Keratinocyte (primary cell): ENCODE measurements at regions not wholly inside any gene's neighbourhood (a gene's known extent, or its start where the extent isn't known, plus 50 kb on each side); places are given as distances from the start of the nearest gene placed in this dataset.

Source experiments
- DNase-seq: peaks from one replicate; pipeline ENCODE4 v3.0.0-alpha.2; 2011; ENCODE audit warnings: low read depth, missing footprints, low spot score
- FAIRE-seq: peaks from 2 replicates; lab custom pipeline; 2011; peaks lifted over from hg19 to GRCh38; lab: Jason Lieb, UNC
- H2AFZ ChIP-seq: 2 replicates; pipeline ENCODE4 v1.6.0; 2012; ENCODE audit warnings: low read length, control low read depth, inconsistent platforms; ENCODE audit not compliant: control insufficient read depth
- H3K27ac ChIP-seq: 2 replicates; pipeline ENCODE4 v1.5.1; 2011; ENCODE audit warnings: low read length; ENCODE audit not compliant: control insufficient read depth, insufficient read depth
- H3K27me3 ChIP-seq: 3 replicates; pipeline ENCODE4 v1.6.0; 2011; ENCODE audit warnings: low read length; ENCODE audit not compliant: control insufficient read depth, insufficient read depth; ENCODE audit errors: extremely low read depth
- H3K36me3 ChIP-seq, 2 experiments: 2 replicates in 1 of 2; 3 replicates in 1 of 2; pipeline ENCODE4 v1.5.1; 2011; ENCODE audit warnings: low read length in 2 of 2, mild to moderate bottlenecking in 1 of 2; ENCODE audit not compliant: control insufficient read depth in 2 of 2, insufficient read depth in 2 of 2; ENCODE audit errors: extremely low read depth in 1 of 2
- H3K4me1 ChIP-seq: 3 replicates; pipeline ENCODE4 v1.5.1; 2011; ENCODE audit warnings: low read length; ENCODE audit not compliant: control insufficient read depth, insufficient read depth; ENCODE audit errors: extremely low read depth
- H3K4me2 ChIP-seq: 3 replicates; pipeline ENCODE4 v1.6.0; 2011; ENCODE audit warnings: low read depth, low read length; ENCODE audit not compliant: control insufficient read depth, insufficient read depth; ENCODE audit errors: extremely low read depth
- H3K4me3 ChIP-seq, 3 experiments: fragments of 200-600 bp in 1 of 3; sonication (generic) in 1 of 3; 2 replicates in 2 of 3; 3 replicates in 1 of 3; pipeline ENCODE4 v1.5.1; 2011 to 2016; ENCODE audit warnings: low read length in 3 of 3, mild to moderate bottlenecking in 3 of 3, control low read depth in 2 of 3, inconsistent platforms in 1 of 3, low read depth in 1 of 3, mixed read lengths in 1 of 3, mixed run types in 1 of 3, moderate library complexity in 1 of 3; ENCODE audit not compliant: control insufficient read depth in 2 of 3, insufficient read depth in 2 of 3; ENCODE audit errors: extremely low read depth in 1 of 3
- H3K79me2 ChIP-seq: 2 replicates; pipeline ENCODE4 v1.6.0; 2012; ENCODE audit warnings: low read length; ENCODE audit not compliant: control insufficient read depth, insufficient read depth
- H3K9ac ChIP-seq: 3 replicates; pipeline ENCODE4 v1.6.0; 2011; ENCODE audit warnings: low read length; ENCODE audit not compliant: control insufficient read depth, insufficient read depth; ENCODE audit errors: extremely low read depth
- H3K9me1 ChIP-seq: 3 replicates; pipeline ENCODE4 v1.6.0; 2011; ENCODE audit warnings: low read length; ENCODE audit not compliant: control insufficient read depth, insufficient read depth; ENCODE audit errors: extremely low read depth
- H3K9me3 ChIP-seq: 2 replicates; pipeline ENCODE4 v1.5.1; 2012; ENCODE audit warnings: low read depth, low read length; ENCODE audit not compliant: control insufficient read depth
- H4K20me1 ChIP-seq: 3 replicates; pipeline ENCODE4 v1.6.0; 2011; ENCODE audit warnings: low read length; ENCODE audit not compliant: control insufficient read depth, insufficient read depth; ENCODE audit errors: extremely low read depth
- EZH2 ChIP-seq: IDR thresholded peaks from one replicate; pipeline ENCODE4 v1.6.1; 2012; ENCODE audit warnings: inconsistent platforms, mild to moderate bottlenecking, low read length, moderate library complexity
- dilution Hi-C: fragments of 300-500 bp; cut with MboI; formaldehyde crosslinking; loops from one replicate; pipeline ENCODE4 v1.7.0; 2020; ENCODE audit warnings: low sequenced_read_pairs; ENCODE audit not compliant: extremely low pct_ligation_motif_present
- TF ChIP-seq, protein P1 (sequence below), 3 experiments: IDR thresholded peaks in 1 of 3; conservative IDR thresholded peaks in 1 of 3; optimal IDR thresholded peaks in 1 of 3; 2 replicates in 2 of 3; 3 replicates in 1 of 3; pipeline versions ENCODE3 to v1.5.1; 2011; ENCODE audit warnings: low read length in 3 of 3, mild to moderate bottlenecking in 3 of 3, moderate library complexity in 2 of 3, control low read depth in 1 of 3, inconsistent platforms in 1 of 3; ENCODE audit not compliant: insufficient read depth in 2 of 3; ENCODE audit errors: extremely low read depth in 1 of 3

DNA sequence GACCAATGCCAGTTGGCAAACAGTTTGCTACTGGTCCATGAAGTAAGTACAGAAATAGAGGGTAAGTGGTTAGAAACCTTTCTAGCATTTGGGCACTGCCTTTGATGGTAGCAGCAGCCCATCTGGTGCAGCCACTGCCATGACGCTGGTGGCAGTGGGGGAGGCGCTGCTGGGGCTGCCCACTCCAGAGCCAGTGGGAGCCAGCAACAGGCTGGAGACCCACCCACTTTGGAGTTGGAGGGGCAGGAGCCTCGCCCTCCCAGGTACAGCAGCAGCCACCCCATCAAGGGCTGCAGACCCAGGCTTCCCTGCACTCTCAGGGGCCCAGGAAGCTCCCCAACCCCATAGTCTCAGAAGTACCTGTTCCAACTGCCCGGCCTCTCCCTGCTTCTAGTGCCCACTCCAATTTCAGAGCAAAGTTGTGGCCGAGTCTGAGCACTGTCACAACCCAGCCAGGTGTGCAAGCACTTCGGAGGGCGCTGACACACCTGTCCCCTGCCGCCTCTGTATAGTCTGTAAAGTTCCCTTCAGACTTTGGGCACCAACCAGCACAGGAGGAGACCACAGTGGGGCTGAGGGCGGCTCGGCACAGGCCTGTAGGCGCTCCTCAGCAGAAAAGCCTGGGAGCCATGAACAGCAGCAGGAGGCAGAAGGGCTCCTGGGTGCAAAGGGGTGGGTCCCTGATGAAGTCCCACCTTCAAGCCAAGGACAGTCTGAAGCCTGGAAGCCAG is 125.6 kb upstream of the CCDC150 start:
- no peaks in the 10 kb centered on the region for H3K36me3 ChIP-seq
- DNase-seq: no peak
- no peaks in the 10 kb centered on the region for H3K9me3 ChIP-seq
- TF ChIP-seq EZH2: no peak
- TF ChIP-seq, protein P1, sequence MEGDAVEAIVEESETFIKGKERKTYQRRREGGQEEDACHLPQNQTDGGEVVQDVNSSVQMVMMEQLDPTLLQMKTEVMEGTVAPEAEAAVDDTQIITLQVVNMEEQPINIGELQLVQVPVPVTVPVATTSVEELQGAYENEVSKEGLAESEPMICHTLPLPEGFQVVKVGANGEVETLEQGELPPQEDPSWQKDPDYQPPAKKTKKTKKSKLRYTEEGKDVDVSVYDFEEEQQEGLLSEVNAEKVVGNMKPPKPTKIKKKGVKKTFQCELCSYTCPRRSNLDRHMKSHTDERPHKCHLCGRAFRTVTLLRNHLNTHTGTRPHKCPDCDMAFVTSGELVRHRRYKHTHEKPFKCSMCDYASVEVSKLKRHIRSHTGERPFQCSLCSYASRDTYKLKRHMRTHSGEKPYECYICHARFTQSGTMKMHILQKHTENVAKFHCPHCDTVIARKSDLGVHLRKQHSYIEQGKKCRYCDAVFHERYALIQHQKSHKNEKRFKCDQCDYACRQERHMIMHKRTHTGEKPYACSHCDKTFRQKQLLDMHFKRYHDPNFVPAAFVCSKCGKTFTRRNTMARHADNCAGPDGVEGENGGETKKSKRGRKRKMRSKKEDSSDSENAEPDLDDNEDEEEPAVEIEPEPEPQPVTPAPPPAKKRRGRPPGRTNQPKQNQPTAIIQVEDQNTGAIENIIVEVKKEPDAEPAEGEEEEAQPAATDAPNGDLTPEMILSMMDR (optimal IDR thresholded peaks at IDR 0.05 in 1 of 3, IDR thresholded peaks at IDR 0.05 in 1 of 3, conservative IDR thresholded peaks at IDR 0.05 in 1 of 3; ENCODE audit: extremely low read depth in 1 of 3, insufficient read depth in 2 of 3, low read length in 3 of 3): no peak
- no peaks in the 10 kb centered on the region for H3K9me1 ChIP-seq
- H2AFZ ChIP-seq: no peak overlapping the region
- H3K9ac ChIP-seq: no peak overlapping the region
- no peaks in the 10 kb centered on the region for H3K27me3 ChIP-seq
- H3K79me2 ChIP-seq: no peaks in the 10 kb centered on the region
- FAIRE-seq: no peak
- H3K27ac ChIP-seq: no peak overlapping the region
- no peaks in the 10 kb centered on the region for H3K4me1 ChIP-seq
- no peak overlapping the region for H3K4me2 ChIP-seq
- dilution Hi-C loops: no loop called here
- no peaks in the 10 kb centered on the region for H4K20me1 ChIP-seq
- no peak overlapping the region for H3K4me3 ChIP-seq

DNA sequence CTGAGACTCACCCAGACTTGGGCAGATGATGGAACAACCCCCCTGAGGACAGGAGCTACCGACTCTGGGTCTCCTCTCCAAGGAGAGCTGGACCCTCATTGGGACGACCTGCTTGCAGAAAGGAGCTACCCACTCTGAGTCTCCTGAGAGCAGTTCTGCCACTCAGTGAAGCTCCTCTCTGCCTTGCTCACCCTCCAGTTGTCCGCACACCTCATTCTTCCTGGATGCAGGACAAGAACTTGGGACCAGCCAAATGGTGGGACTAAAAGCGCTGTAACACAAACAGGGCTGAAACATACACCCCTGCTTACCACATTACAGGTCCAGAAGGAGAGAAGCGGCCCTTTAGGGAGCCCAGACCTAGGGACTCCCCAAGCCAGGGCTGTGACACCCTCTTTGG is 124.9 kb upstream of the CCDC150 start:
- Histone ChIP-seq H3K9ac (no peak overlapping the region), H3K4me3 (no peak overlapping the region), H3K27me3 (no peaks in the 10 kb centered on the region), H2AFZ (no peak overlapping the region), H3K79me2 (no peaks in the 10 kb centered on the region), H3K9me3 (no peaks in the 10 kb centered on the region), H4K20me1 (no peaks in the 10 kb centered on the region), H3K36me3 (no peaks in the 10 kb centered on the region), H3K4me1 (no peaks in the 10 kb centered on the region), H3K9me1 (no peaks in the 10 kb centered on the region), H3K4me2 (no peak overlapping the region), H3K27ac (no peak overlapping the region)
- DNase-seq: no peak
- dilution Hi-C loops: no loop called here
- FAIRE-seq: no peak
- TF ChIP-seq, protein P1 (optimal IDR thresholded peaks at IDR 0.05 in 1 of 3, IDR thresholded peaks at IDR 0.05 in 1 of 3, conservative IDR thresholded peaks at IDR 0.05 in 1 of 3; ENCODE audit: extremely low read depth in 1 of 3, insufficient read depth in 2 of 3, low read length in 3 of 3): no peak
- TF ChIP-seq EZH2: no peak
